ENCODE measurements at regions not wholly inside any gene's neighbourhood (a gene's known extent, or its start where the extent isn't known, plus 50 kb on each side); places are given as distances from the start of the nearest gene placed in this dataset.
"Not testable (repeated sequence)": the region's sequence is repeated elsewhere in the genome, so short reads cannot be mapped to it uniquely, and the experiment has no call there.

DNA sequence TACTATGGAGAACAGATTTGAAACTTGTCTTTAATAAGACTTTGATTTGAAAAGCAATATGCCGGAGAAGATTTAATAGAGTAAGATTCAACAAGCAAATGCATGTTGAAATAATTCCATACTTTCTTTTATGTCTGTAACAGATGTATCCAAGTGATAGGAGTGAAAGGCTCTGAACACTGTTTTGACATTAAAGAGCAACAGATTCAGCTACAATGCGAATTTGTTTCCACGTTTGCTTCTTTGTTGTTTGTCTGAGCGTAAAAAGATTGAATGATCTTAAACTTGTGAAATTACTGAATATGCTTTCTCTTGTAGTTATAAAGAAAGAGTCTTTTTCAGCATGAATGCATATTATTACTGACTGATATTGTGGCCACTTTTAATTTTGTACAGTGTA lies 2612.9 kb downstream of the PCDH9 start:
- DNase-seq = no peak

DNA sequence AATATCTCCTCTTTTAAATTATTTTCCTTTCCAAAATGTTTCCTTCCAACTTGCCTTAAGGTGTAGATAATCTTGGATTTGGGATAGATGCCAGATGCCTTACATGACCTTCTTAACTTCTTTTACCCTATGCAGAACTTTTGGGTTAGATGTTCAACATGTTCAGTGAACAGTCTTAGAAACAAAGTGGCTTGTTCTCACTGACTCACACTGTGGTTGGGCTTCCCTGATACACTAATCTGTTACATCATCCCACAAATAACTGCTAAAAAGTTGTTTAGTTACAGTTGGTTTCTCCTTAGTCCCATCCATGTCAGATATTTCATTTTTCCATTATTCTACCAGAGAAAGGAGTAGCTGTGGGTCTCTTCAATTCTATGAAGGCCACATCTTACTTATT lies 2638.2 kb downstream of the PCDH9 start:
- DNase-seq = no peak

DNA sequence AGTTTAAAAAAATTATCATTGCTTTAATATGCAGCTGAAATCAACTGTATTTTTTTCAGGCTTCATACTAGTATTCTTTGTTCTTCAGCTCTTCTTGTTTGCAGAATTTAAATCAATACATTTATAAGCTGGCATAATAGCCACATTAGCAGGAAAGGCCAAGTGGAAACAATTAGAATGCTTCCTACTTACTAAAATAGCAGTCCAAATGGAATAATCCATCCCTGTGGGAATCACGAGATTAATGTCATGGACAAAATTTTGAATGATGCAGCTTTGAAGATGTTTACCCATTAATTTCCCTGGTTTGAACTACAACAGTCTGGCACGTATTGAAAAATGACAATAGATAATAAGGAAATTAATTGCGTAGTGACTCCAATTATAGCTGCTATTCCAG lies 2650.8 kb downstream of the PCDH9 start:
- no peak for DNase-seq

DNA sequence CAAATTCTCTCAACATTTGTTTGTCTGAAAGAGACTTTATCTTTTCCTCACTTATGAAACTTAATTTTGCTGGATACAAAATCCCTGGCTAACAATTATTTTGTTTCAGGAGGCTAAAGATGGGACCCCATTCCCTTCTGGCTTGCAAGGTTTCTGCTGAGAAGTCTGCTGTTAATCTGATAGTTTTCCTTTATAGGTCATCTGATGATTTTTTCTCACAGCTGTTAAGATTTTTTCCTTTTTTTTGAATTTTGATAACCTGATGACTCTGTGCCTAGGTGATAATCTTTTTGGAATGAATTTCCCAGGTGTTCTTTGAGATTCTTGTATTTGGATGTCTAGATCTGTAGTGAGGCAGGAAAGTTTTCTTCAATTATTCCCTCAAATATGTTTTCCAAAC lies 2661.4 kb downstream of the PCDH9 start:
- DNase-seq = no peak

DNA sequence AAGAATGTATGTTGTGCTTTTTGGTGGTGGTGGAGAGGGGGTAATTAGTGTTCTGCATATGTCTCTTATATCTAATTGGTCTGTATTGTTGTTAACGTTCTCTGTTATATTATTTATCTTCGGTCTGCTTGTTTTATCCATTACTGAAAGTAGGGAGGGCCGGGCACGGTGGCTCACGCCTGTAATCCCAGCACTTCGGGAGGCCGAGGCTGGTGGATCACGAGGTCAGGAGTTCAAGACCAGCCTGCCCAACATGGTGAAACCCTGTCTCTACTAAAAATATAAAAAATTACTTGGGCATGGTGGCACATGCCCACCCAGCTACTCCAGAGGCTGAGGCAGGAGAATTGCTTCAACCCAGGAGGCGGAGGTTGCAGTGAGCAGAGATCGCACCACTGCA lies 2672.1 kb downstream of the PCDH9 start:
- not testable (repeated sequence) for DNase-seq

DNA sequence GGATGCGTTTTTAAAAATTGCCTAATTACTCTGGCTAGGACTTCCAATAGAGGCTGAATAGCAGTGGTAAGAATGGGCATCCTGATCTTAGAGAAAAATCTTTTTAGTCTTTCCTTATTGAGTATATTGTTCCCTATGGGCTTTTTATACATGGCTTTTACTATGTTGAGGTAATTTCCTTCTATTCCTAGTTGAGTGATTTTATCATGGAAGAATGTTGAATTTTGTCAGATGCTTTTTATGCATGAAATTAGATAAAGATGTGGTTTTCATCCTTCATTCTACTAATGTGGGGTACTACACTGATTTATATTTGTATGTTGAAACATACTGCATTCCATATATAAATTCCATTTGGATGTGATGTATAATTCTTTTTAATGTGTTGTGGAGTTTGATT lies 2673.8 kb downstream of the PCDH9 start:
- no peak for DNase-seq

DNA sequence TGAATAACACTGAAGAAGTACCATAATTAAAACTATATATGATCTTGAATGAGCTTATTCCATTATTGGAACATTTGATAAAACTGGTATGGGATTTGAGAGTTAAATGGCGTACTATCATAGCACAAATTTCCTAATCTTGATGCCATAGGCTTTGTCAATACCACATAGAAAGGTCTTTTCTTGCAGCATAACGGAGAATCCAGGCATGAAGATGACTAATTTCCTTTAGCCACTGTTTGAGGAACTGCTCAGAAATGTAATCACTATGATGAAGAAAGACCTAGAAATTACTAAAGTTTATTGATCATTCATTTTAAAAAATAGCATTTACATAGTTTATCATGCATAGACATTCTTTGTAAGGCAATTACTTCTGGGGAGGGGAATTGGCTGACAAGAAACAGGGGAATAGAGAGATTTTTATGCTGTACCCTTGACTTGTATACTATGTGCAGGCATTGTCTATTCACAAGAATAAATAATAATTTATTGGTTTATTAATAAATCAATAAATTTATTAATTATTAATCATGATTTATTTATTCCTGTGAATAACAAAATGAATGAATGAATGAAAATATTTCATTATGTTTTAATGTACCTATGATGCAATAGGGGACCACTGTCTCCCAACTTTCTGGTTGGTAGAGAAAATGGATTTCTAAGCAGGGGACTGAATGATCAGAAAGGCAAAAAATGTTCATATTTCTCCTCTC lies 2676.6 kb downstream of the PCDH9 start:
- no peak for DNase-seq

DNA sequence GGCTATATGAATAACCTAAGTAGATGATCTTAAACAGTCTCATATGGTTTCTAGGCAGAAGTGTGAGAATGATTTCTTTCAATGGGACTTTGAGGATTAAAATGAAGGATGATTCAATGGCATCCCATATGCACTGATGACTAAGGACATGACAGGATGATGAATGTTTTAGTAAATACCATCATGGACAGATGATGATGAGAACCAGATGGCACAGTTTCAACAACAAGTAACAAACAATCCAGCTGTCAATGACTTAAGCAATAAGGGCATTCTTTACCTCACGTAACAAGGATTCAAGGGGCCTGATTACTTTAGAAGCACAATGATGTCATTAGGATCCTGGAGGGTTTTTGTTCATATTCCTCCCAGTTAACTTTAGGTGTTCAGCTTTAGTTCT lies 2678.4 kb downstream of the PCDH9 start:
- no peak for DNase-seq

DNA sequence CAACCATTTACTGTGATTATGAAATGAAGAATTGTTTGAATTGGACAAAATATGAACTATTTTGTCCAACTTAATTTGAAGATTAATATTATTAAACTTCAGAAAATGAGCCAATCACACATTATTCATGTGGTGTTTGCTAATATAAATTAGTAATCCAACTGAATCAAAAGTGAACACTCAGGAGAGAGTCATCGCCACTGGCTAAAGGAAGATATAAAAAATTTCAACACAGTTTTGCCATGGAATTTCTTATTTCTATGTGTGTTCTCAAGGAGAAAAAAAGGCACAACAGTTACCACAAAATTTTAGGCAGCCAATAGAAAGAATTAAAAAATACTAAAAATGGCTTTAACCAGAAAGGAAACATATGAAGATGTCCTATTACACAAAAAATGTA lies 2683.8 kb downstream of the PCDH9 start:
- no peak for DNase-seq

DNA sequence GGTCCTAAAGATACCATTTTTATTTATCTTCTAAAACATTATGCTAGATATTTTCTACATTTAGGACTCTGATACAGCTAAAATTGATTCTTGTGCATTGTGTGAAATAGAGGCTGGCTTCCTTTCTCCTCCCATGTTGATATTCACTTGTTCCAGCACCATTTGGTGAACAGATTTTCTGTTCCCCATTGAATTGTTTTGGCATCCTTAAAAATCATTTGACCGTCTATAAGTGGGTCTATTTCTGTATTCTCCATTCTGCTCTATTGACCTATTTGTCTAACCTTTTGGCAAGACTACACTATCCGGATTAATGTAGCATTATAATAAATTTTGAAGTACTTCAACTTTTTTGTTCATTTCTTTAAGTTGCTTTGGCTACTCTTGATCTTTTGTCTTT lies 2689.2 kb downstream of the PCDH9 start:
- no peak for DNase-seq

DNA sequence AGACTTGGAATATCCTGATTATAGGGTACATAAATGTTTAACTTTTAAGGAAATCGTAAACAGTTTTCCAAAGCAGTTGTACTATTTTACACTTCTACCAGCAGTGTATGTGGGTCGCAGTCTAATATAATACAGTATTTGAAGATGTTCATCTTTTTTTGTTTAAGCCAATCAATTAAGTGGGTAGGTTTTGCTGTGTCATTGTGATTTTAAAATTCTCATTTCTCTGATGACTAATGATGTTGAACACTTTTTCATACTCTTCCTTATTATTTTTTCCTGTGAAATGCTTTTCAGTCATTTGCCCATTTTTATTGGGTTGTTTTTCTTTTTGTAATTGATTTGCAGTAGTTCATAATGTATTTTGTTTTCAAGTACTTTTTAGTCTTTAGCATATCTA lies 2689.7 kb downstream of the PCDH9 start:
- no peak for DNase-seq

DNA sequence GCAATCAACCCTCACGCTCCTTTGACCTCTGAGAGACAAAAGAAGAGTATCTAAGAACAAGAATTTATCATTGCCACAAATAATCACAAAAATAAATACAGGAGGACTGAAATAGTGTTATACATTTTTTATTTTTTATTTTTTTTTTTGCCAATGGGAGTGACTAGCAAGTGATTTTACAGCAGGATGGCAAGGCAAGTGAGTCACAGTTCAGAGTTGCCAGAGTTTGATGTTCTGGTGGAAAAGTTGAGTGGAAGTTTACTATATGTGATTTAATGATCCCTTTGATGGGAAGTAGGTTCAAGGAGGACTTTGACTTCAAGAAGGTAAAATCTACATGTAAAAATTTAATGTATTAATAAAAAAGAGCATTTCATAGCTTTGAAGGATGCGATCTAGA lies 2691.4 kb downstream of the PCDH9 start:
- no peak for DNase-seq

DNA sequence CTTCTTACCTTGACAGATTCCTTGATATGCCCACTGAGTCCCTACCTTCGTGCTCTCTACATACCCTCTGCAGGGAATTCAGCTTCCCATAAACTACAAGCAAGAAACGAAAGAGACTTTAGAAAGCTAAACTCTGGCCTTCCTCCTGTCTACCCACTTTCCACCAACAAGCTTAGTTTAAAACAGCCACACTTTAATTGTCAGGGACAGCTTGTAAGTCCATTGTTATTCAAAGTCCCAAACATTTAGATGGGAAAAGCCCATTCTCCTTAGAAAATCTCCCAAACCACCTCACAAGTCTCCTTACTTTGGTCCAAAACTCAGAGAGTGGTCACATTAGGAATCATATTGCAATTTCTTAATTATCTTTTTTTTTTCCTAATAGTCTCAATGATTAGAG lies 2695.8 kb downstream of the PCDH9 start:
- no peak for DNase-seq

DNA sequence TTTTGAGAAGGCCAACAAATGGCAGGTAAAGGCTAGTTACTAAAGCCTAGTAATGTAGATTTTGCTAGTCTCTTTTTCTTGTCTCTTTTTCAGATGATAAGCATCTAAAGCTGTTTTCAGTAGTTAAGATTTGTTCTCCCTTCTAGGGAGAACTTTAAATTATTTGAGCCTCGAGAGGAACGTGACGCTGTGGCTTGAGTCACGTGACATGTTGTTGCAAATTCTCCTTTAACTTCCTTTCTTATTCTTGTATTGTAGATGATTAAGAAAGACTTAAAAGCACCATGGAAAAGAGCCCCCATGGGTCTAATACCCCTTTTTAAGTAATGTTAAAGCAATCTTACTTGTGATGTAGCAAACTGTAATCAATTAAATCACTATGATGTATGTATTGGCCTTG lies 2698.7 kb downstream of the PCDH9 start:
- DNase-seq = no peak

DNA sequence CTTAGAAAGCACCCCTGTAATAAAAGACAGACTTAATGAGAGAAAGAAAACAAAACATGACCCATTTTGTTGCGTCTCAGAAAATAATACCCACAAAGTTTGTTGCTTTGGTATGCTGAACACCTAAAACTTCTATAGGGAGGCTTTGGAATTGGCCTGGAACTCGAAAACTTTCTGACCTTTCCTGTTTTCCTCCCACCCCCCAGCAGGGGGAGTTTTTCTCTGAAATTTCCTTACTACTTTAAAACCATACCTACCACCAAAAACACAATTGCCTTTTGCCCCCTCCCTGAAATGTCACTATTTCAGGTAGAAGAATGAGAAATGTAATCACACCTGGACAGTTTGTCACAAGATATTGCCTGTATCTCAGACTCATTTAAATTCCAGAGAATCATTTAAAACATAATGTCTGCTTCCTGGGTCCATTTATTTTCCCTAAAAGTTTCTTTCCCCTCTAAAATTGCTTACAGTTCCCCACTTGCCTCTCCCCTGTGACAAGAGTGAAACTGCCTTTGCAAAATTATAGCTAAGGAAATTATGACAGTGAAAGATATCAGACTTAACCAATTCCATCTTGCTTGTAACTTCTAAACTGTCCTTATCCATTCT lies 2700.2 kb downstream of the PCDH9 start:
- DNase-seq = peak in 1 of 2 experiments; percentile 30

DNA sequence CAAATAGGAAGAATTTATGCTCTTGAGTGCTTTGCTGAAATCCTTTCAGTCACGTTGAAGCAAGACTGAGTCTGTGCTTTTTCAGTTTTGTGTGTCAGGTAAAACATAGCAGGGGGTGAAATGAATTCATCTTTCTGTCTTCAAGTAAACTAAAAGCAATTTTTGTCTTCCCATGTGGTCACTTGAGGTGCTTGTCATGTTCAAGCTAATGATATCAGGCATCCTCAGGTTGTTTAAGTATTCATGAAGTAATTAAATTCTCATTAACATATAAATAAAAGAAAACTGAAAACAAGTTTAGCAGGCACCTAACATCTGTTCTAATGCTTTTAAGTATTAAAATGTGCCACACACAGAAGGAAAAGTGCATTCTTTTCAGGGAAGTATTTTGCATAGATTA lies 2701.3 kb downstream of the PCDH9 start:
- DNase-seq = no peak

DNA sequence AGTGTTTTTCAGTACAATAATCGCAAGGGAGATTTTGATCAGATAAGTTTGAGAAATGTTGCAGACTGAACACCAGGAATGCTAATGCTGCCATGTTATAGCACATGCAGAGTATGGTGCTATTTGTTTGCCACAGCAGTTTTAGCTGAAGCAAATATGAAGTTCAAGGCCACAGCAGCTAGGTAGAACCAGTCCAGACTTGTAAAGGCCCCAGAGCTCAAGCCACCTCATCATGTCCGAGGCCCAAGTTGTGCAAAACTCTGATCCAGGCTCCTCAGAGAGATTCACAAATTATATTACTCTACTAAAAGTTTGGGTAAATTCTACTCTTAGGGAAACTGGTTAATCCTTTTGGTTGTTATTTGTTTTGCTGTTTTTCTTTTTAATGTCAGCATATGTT lies 2702.6 kb downstream of the PCDH9 start:
- DNase-seq = no peak

DNA sequence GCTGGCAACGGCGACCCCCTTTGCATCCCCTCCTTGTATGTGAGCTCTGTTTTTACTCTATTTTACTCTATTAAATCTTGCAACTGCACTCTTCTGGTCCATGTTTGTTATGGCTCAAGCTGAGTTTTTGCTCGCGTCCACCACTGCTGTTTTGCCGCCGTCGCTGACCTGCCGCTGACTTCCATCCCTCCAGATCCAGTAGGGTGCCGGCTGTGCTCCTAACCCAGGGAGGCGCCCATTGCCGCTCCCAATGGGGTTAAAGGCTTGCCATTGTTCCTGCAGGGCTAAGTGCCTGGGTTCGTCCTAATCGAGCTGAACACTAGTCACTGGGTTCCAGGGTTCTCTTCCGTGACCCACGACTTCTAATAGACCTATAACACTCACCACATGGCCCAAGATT lies 2704.4 kb downstream of the PCDH9 start:
- no peak for DNase-seq

DNA sequence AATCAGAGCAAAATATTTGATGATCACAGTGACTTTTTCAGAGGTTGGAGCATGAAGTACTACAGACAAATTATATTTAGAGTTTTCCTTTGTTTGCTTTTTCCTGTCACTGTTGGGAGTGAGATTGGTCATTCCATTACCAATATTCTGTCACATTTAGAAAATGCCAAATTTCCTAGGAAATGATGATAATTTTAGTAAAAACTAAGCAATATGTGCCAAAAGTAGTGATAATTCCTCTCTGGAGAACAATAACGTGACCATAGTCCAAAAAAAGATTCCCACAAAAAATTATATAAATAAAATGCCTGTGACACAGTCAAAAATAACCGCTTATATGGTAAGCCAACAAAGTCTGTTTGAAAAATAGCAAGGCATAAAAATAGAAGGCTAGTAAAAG lies 2719.4 kb downstream of the PCDH9 start:
- DNase-seq = no peak

DNA sequence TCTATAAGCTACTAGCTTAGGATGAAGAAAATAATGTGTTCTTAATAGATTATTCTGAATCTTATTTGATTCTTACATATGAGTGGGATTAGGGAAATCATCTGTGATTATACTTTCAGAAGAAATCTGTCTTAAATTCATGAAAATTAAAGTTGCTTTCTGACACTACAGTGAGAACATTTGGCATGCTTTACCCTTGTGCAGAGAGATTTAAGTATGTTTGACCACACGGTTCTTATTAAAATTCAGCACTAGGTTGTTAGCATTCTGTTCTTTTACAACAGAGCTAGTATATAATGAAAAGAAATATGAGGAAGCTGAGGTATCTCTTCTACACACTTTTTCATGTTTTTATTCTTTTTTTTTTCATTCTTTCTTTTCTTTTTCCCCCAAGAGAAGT lies 2723.9 kb downstream of the PCDH9 start:
- no peak for DNase-seq

DNA sequence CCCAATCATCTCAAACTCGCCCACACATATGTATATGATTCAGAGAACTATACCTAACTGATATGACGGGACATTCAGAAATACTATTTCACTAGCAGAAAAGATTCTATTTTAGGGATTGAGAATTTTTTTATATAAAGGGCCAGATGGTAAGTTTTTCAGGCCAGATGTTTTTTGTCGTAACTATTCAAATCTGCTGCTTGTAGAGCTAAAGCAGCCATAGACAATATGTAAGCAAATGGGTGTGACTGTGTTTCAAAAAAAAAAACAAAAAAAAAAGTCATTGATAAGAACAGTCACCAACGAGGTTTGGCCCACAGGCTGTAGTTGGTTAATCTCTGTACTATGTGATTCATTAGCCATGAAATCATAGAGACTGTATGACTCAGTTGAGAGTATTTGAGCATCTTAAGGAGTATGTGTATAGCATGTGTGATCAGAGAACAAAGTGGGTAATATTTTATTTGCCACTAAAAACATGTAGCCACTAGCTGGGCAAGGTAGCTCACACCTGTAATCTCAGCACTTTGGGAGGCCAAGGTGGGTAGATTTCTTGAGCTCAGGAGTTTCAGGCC lies 2724.7 kb downstream of the PCDH9 start:
- no peak for DNase-seq

DNA sequence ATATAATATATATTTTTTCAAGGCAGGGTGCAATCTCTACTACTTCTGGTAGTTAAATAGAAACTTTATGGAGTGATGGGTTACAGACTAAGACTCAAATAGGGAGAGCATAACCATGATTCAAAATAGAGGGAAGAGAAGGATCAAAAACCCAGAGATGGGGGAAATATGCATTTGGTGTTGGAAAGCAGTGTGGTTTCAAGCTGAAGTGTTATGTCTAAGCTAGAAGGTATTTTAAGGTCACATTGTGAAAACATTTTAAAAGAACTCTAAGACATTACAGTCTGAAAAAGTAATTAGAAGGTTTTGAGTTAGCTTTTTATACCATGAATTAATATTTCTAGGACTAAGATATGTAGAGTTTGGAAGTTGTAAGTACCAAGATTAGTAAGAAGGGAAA lies 2741.4 kb downstream of the PCDH9 start:
- DNase-seq = no peak

DNA sequence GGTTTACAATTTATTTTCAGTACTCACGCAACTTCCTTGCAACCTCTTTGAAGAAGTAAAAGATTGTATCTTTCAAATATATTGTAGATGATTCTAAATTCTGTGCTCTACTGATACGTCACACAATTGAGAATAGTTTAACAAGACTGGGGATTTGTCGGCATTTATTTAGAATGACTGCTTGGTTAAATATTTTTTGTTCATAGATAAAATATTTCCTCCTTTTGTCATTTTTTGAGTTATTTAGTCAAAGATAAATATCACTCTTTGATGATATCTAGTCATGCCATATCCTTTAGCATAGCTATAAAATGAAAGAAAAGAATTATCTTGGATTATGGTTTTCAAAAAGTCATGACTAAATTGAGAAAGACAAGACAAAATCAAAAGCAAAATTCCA lies 2747.8 kb downstream of the PCDH9 start:
- DNase-seq = no peak

DNA sequence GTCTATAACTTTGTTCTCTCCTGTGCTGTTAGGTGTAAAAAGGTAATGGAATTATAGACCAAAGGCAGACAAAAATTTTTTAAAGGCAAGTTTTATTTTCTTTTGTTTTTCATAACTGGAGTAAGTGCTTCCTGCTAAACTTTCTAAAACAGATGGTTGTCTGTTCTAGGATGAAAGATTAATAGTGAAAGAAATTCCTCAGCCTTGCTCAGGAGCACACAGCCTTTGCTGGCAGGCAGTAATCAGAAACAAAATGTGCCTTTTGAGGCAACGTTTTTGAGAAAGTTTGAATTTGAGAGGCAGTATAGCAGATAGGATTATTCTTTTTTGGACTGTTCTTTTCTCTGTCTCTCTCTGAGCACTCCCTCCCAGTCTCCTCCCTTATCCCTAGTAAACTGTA lies 2749.5 kb downstream of the PCDH9 start:
- DNase-seq = no peak

DNA sequence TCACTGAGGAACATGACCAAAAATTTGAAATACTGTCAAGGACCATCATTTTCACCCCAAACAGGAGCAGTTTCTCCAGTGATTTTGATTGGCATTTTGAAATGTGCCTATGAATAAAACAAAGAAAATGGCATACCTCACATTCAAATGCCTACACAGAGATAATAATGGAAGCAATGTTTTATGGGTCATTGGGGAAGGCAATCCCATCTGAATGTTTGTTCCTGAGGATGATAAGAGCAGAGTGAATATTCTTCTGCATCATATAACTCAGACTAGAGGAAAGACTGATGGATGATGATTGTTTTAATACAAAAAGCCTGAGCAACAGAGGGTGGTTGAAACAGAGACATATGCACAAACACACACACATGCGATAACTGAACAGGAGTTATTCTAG lies 2749.9 kb downstream of the PCDH9 start:
- DNase-seq = no peak
